Anterior cingulate cortex (tissue), 58 donors: ENCODE measurements at regions not wholly inside any gene's neighbourhood (a gene's known extent, or its start where the extent isn't known, plus 50 kb on each side); places are given as distances from the start of the nearest gene placed in this dataset.
"Not testable (repeated sequence)": the region's sequence is repeated elsewhere in the genome, so short reads cannot be mapped to it uniquely, and the experiment has no call there.

Source experiments
- DNase-seq, 58 donors: peaks; one replicate each; lab custom pipeline; 2025; lab: John Stamatoyannopoulos, UW

DNA sequence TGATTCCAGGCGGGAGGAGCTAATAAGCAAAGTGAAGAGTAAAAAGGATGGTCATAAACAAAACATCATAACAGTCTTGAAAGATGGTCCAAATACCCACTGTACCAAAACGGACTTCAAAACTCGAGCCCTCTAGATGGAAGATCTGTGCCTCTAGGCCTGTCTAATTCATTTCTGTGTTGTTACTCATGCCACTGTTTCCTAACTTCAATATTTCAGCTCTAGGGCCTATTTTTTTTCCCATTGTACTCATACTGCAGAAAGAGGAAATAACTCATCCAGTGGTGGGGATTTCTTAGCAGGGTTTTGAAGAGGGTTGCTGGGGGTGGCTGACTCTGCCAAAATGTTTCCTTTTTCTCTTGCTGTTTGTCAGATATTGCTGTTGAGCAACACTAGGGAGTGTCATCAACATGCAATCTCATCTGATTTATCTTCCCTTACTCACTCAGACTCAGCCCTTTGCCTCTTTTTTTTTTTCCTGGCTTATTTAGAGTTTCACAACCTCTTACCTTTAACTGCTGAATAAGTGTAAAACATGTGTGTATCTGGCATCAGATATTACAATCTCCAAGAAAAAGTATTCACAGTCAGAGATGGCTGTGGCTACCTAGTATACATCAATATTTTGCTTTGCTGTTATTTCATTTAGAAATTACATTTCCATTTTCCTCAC lies 189.6 kb downstream of the DUSP6 start:
- DNase-seq: peak in 12 of 58 donors; percentile 0 to 27 (median 7)

DNA sequence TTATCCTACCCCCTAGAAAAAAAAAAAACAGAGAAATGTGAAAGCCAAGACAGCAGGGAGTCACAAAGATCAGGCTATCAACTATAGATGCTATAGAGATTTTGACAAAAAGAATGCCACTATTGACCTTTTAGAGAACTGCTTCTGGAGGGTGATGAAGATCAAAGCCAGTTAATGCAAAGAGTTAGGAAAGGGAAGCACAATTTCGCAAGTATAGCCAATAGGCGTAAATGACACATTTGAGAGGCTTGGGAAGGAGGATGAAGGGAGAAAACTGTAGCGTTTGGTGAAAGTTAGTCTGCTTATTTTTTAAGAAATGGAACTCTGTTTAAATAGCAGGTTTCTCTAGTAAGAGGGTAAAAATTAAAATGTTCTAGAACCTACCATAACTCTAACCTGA lies 190.7 kb downstream of the DUSP6 start:
- DNase-seq: no peak

DNA sequence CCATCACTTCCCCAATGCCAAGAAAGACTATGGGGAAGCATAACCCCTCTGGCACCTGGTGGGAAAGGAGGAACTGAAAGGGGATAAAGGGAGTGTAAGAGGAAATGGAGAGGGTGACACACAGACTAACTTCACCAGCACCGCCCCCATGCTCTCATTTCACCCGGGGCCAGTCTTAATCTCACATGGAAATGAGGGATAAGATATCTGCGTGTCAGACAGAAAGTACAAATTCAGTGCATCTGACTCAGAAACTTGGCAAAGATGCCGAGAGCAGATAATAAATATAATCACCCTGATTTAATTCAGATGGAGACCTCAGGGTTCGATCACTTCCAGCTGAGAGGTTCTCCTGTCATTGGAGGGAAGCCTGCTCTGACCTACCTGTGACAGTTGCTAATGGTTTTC lies 191.6 kb downstream of the DUSP6 start:
- DNase-seq: peak in 1 of 58 donors; percentile 17

DNA sequence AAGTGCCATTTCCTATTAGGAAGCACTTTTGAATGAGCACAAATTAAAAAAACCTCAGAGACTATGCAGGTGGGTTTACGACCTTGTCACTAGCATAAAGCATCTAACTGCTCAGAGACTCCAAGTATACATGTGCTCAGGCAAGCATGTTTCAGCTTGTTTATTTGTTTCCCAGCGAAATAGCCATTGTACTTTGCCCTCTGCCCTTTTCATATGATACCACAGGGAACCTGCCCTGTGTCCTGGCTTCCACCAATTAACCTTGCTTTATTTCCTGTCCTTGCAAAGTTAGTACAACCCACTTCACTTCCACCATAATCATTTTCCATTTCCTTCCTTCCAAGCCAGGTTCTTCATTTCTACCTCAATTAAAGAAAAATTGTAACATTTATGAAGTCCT lies 194.9 kb downstream of the DUSP6 start:
- no peak for DNase-seq

DNA sequence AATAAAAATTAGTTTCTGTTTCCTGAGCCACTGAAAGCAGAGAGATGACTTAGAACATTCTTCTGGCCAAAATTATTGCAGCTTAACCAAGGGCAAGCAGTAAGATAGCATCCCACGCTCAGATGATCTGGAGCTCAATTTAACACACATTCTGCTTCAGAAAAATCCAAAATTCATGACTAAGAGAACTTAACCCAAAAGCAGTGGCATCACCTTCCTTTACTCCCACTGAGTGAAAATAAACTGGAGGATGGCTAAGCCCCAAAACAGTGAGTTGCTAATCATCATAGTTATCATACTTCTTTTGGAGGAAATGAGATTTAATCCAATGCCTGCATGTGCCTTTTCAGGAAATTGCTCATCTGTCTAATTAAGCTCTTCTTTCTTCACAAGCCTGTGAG lies 195.4 kb downstream of the DUSP6 start:
- DNase-seq: peak in 2 of 58 donors; percentile 18 to 40

DNA sequence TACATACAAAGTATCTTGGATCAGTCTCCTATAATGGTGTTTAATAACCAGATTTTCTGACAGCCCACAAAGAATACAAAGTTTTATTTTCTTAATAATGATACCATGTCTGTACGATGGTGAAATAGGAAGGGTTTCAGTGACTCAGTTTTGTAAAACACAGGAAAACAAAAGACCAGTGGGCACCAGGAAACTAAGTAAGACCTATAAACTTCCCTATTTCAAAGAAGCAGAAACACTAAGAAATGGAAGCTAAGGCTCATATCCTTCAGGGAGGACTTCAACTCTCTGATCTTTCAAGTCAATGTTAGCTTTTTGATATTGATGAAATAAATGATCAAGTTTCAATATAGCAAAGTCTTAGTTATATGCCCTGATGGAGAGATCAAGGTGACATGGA lies 196.0 kb downstream of the DUSP6 start:
- DNase-seq: no peak

DNA sequence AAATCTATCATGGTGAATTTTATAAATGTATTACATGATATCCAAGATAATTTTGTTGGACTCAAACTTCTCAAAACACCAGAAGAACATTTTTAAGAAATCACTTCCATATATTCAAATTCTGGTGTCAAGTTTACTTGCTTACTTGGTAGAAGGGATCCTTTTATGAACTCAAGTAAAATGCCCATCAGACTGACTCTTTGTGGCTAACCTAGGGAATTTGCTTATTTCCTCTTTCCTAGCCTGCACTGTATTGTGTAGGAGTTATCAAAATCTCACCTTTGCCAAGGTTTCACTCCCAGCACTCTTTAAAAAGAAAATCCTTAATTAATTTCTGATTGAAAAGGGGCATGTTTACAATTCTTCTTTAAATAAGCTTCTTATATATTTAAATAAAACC lies 196.5 kb downstream of the DUSP6 start:
- no peak for DNase-seq

DNA sequence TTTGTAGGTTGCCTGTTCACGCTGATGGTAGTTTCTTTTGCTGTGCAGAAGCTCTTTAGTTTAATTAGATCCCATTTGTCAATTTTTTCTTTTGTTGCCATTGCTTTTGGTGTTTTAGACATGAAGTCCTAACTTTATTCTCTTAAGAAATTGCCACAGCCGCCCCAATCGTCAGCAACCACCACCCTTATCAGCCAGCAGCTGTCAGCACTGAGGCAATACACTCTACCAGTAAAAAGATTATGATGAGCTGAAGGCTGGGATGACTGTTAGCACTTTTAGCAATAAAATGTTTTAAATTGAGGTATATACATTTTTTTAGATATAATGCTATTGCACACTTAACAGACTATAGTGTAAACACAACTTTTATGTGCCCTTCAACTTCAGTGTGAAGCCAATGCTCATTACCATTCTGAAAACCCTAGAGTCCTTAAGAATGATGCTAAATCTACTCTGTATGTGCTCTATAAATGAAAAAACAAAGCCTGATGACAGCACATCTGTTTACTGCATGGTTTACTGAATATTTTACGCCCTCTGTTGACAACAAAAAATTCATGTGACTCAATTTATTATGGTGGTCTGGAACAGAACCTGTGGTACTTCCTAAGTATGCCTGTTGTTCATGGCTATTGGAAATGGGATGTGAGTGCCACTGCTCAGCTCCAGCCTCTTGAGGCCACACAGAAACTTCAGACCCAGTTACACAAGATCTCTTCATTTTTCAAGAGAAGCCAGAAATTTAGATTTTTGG lies 197.4 kb downstream of the DUSP6 start:
- no peak for DNase-seq

DNA sequence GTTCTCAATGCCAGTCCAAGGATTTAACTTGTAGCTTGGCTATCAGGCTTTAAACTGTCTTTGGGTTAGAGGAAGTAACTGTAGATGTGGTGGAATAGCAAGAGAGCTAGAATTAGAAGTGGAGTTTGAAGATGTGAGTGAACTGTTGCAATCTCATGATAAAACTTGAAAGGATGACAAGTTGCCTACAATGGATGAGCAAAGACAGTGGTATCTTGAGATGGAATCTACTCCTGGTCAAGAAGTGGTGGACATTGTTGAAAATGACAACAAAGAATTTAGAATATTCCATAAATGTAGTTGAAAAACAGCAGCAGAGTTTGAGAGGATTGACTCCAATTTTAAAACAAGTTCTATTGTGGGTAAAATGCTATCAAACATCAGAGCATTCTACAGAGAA lies 199.0 kb downstream of the DUSP6 start:
- no peak for DNase-seq

DNA sequence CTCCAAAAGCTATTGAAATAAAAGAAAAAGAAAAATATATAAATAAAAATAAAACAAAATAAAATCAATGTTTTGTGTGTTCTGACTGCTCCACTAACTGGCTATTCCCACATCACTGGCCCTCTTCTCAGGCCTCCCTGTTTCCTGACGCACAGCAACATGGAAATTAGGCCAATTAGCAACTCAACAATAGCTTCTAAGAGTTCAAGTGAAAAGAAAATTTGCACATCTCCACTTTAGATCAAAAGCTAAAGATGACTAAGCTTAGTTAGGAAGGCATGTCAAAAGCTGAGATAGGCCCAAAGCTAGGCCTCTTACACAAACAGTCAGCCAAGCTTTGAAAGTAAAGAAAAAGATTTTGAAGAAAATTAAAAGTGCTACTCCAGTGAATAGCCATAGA lies 200.8 kb downstream of the DUSP6 start:
- DNase-seq: no peak

DNA sequence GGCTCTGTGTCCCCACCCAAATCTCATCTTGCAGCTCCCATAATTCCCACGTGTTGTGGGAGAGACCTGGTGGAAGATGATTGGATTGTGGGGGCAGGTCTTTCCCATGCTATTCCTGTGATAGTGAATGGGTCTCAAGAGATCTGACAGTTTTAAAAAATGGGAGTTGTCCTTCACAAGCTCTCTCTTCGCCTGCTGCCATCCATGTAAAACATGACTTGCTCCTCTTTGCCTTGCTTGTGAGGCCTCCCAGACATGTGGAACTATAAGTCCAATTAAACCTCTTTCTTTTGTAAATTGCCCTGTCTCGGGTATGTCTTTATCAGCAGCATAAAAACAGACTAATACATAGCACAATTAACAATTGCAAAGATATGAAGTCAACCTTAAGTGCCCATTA lies 201.5 kb downstream of the DUSP6 start:
- DNase-seq: not testable (repeated sequence)

DNA sequence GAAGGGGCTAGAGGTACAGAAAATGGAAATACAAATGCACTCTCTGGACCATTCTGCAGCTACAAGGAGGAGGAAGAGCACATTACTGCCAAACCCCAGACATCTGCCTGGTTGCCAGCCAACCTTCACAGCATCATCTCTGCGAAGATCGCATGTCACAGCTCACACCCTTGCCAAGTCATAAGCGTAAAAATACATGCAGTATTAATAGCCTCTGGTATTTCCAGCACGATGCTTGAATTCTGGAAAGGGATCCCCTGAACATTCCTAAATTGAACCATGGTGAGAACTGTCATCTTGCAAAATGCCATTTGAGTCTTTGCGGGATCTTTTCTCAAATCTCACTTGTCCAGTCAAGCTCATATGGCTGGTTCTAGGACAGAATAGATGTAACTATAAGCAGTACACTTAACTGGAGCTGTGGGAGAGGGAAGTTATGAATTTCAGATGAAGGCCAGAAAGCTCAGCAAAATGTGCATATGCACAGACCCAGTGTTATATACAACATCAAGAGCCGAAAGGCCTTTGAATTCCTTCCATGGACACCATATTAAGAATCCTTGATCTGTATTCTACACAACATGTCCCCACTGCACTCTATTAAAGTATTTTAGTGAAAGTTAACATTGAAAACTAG lies 211.6 kb downstream of the DUSP6 start:
- peak in 19 of 58 donors; percentile 0 to 50 (median 11) for DNase-seq

DNA sequence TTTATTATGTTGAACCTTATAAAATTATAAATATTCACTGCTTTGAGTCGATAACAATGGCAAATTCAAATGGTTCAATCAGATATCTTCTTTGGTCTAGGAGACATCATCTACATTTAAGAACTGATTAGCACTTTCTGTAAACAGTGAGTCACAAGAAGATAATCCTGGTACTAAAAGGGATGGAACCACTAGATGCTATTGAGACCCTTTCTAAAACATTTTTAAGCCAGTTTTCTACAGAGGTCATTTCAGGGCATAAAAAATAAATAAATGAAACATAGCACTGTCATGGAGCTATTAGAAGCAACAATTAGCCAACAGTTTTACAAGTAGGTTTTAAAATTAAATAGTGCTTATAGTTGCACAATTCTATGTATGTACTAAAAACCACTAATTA lies 212.2 kb downstream of the DUSP6 start:
- no peak for DNase-seq

DNA sequence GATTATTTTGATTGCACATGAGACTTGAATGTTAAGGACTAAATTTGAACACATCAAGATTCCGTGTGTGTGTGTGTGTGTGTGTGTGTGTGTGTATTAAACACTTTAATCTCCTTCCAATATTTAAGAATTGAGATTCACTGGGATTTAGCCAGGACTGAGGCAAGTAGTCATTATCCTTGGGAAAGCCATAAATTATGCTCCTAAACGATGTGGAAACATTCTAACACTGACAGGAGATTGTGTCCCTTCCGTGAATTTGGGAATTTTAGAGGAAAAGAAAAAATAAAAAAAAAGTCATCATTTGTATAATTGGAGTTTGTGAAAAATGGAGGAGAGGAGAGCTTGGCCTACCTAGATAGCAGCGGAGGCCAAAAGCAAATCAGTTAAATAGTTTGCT lies 212.9 kb downstream of the DUSP6 start:
- DNase-seq: no peak

DNA sequence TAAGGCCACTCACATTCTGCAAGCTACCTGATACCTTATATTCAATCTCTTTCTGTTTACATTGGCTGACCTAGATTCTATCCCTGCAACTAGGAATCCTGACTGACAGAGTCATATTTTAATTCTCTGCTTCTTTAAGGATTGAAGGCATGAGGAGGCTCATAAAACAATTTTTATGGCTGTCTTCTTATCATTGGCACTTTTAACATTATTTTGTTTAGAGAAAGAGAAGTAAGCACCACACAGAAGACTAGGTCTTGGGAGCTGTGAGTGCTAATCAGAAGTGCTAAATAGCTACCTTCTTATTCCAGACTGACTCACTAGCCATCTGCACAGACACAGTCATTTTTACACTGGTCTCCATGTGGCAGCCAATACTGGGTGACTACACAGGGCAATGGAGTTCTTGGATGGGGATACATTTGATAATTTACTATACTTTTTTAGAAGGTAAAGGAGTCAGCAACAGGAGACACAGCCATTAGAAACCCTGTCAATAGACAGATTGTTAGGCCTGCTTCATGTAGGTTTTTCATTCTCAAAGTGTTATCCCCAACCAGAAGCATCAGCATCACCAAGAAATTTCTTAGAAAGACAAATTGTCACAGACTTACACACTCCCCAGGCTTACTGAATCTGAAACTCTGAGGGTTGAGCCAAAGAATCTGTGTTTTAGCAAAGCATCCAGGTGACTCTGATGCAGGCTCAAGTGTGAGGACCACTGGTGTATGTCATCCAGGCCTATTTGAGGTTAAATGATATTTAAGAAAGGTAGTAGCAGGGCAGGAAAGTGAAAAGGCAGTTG lies 214.1 kb downstream of the DUSP6 start:
- peak in 1 of 58 donors; percentile 7 for DNase-seq

DNA sequence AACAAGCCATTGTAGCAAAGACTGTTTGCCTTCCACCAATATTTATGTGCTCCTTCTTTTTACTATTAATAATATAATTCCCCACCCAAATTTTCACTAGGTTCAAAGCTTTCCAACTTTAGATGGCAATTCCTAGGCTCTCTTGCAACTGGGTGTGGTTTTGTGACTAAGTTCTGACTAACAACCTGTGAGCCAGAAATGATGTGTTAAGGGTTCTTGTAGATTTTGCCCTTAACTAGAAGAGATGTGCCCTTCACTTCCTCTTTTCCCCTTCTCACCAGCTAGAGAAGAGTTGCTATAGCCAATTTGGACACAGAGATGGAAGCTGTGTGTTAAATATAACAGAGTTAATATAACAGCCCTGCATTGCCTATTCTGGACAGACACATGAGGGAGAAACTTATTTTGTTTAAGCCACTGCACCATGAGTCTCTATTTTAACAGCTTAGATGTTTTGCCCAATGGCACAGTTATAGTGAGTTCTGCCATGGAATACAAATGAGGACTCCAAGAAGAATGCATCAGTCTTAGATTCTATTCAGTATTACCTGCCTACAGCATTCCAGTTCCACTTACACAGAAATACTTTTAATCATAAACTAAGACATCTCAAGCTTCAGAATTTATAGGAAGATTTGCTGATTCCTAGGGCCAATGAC lies 216.2 kb downstream of the DUSP6 start:
- no peak for DNase-seq

DNA sequence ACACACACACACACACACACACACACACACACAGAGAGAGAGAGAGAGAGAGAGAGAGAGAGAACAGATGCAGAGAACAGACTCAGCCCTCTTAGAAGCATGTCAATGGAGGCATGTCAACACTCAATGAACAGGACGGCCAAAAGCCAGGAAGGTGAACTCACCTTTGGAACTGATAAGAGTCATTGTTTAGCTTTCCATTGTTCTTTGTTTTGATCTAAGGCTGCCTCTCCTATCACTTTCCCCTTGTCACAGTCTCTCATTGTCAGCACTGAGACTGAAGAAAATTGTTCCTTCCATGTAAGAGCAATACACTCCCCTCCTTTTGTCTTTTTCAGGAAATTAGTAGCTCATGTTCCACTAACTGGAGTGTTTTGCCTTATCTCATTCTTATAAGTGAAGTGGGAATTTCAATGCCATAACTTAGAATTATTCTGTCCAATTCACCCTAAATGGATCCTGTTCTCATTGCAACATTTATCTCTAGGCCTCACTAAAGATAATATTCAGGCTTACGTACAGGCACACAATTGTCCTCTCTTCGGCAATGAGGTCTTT lies 218.0 kb downstream of the DUSP6 start:
- no peak for DNase-seq

DNA sequence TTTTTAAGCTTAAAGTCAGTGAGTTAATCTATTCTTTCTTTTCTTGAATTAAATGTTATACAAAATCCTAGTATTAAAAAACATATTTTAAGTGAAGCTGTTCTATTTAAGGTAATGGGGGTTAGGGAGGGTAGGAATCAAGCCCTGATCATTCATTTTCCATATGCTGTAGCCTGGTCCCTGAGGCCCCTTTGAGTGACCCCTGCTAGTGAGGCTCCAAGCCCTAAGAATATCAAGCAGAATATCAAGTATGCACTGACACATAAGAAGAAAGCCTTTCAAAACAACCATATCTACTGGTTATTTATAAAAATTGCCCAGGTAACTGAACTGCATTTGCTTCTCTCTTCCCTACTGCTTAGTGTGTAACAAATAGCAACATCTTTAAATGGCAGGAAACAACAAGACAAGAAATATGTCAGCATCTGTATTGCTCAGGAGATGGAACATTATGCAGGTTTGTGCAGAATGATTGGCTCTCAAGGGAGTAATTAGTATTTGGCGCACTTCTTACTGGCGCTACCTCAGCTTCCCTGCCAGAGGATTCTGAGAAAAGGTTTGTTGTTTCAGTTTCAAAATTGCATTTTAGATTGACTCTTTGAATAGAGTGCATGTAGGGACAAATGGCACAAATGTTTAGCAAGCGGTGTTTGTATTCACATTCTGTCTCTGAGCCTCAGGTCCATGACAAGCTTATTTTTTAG lies 223.0 kb downstream of the DUSP6 start:
- DNase-seq: peak in 1 of 58 donors; percentile 23

DNA sequence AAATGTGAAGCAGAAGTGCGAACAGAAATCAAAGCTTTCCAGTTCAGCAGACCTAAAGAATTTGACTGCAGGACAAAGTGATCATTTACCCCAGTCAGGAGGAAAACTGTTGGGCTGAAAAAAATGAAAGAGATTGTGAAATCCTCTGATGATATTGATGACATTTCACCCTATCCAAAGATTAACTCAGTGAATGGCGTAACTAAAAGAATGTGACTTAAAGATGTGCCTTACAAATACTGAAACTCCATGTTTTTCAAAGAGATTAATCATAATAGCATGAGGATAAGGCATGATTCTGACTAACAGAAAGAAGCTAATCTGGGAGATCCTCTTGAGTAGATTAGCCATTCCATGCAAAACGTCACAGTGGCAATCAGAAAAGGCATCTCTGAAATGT lies 225.6 kb downstream of the DUSP6 start:
- DNase-seq: no peak
